Activated CD8-positive, alpha-beta T cell treated with anti-CD3 and anti-CD28 coated beads for 36 hours (primary cell): ENCODE measurements at regions not wholly inside any gene's neighbourhood (a gene's known extent, or its start where the extent isn't known, plus 50 kb on each side); places are given as distances from the start of the nearest gene placed in this dataset.

Source experiments
- ATAC-seq: fragments of 200-7000 bp; cut with Tn5 transposase; one replicate; pipeline ENCODE4 v1.10.0; 2021; ENCODE audit warnings: mild to moderate bottlenecking, moderate library complexity
- CTCF ChIA-PET: fragments of 350-600 bp; sonication (Branson Sonifier 250); formaldehyde crosslinking; loops from one replicate; lab custom pipeline; 2021; ENCODE audit warnings: antibody characterized with exemption; lab: Charles Lee
- POLR2A ChIA-PET: fragments of 350-600 bp; sonication (Branson Sonifier 250); formaldehyde crosslinking; loops from one replicate; lab custom pipeline; 2021; ENCODE audit warnings: antibody characterized with exemption; lab: Charles Lee
- DNase-seq: peaks from one replicate; pipeline ENCODE4 v3.0.0-alpha.2; 2020
- H3K27ac Mint-ChIP-seq: one replicate; pipeline ENCODE4 v1.8.0; 2021; ENCODE audit warnings: mild to moderate bottlenecking, mixed read lengths
- H3K27me3 Mint-ChIP-seq: one replicate; pipeline ENCODE4 v1.8.0; 2021; ENCODE audit warnings: mixed read lengths
- H3K36me3 Mint-ChIP-seq: one replicate; pipeline ENCODE4 v1.8.0; 2021; ENCODE audit warnings: low read depth, mixed read lengths
- H3K4me1 Mint-ChIP-seq: one replicate; pipeline ENCODE4 v1.8.0; 2021; ENCODE audit warnings: low read depth, mixed read lengths
- H3K4me3 Mint-ChIP-seq: one replicate; pipeline ENCODE4 v1.8.0; 2021; ENCODE audit warnings: mild to moderate bottlenecking, moderate library complexity, mixed read lengths
- H3K9me3 Mint-ChIP-seq: one replicate; pipeline ENCODE4 v1.8.0; 2021; ENCODE audit warnings: mixed read lengths
- CTCF ChIP-seq: fragments of 200-600 bp; IDR thresholded peaks from one replicate; pipeline ENCODE4 v1.8.0; 2022; ENCODE audit warnings: antibody characterized with exemption, mild to moderate bottlenecking
- intact Hi-C: fragments of 100-400 bp; cut with micrococcal nuclease; formaldehyde crosslinking; loops from one replicate; pipeline ENCODE4 v1.10.0; 2022

GRCh38 chr7:41311301-41311700 is 391.6 kb downstream of the INHBA start:
- POLR2A ChIA-PET: no interaction called here
- H3K4me3 Mint-ChIP-seq: no peak overlapping the region

GRCh38 chr7:41306486-41306885 is 396.4 kb downstream of the INHBA start:
- intact Hi-C loops: no loop called here
- H3K36me3 Mint-ChIP-seq: no peaks in the 10 kb centered on the region
- H3K27me3 Mint-ChIP-seq: no peaks in the 10 kb centered on the region
- H3K4me3 Mint-ChIP-seq: no peak overlapping the region
- DNase-seq (no peak), ATAC-seq (no peak)
- no peak overlapping the region for H3K27ac Mint-ChIP-seq
- POLR2A ChIA-PET: no interaction called here
- no peaks in the 10 kb centered on the region for H3K4me1 Mint-ChIP-seq
- no peaks in the 10 kb centered on the region for H3K9me3 Mint-ChIP-seq
- TF ChIP-seq CTCF: no peak
- CTCF ChIA-PET: no interaction called here

More at GRCh38 chr7:41311301-41311700, 391.6 kb downstream of the INHBA start:
- no peak for DNase-seq
- no peaks in the 10 kb centered on the region for H3K9me3 Mint-ChIP-seq
- ATAC-seq: no peak
- H3K27me3 Mint-ChIP-seq: no peaks in the 10 kb centered on the region
- H3K27ac Mint-ChIP-seq: no peak overlapping the region
- TF ChIP-seq CTCF: no peak
- H3K4me1 Mint-ChIP-seq: no peaks in the 10 kb centered on the region
- CTCF ChIA-PET: no interaction called here
- intact Hi-C loops: no loop called here
- no peaks in the 10 kb centered on the region for H3K36me3 Mint-ChIP-seq

DNA sequence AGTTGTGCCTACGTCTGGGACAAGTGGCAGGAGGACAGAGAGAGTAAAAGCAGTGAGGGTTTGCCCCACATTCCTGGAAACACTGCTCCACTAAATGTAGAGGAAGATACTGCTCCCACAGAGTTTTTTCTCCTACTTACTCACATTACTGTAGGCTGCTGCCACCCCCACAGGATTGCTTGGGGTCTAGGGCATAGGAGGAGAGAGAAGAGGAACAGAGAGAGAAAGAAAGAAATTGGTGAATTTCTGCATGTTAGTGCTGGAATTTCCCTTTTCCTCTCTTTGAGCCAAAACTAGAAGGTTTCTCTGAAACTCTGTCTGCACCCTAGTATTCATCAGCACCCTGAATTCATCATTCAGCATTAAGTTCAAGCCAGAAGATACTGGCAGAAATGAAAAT is 397.9 kb downstream of the INHBA start:
- Mint-ChIP-seq H3K36me3 (no peaks in the 10 kb centered on the region), H3K4me1 (no peaks in the 10 kb centered on the region), H3K9me3 (no peaks in the 10 kb centered on the region), H3K4me3 (no peak overlapping the region), H3K27me3 (no peaks in the 10 kb centered on the region), H3K27ac (no peak overlapping the region)
- intact Hi-C loops: no loop called here
- DNase-seq (no peak), ATAC-seq (no peak)
- POLR2A ChIA-PET: no interaction called here
- no peak for TF ChIP-seq CTCF
- CTCF ChIA-PET: no interaction called here

GRCh38 chr7:41303709-41304108 is 399.2 kb downstream of the INHBA start:
- intact Hi-C loops: no loop called here
- Mint-ChIP-seq H3K27me3 (no peaks in the 10 kb centered on the region), H3K36me3 (no peaks in the 10 kb centered on the region), H3K4me3 (no peak overlapping the region), H3K9me3 (no peaks in the 10 kb centered on the region), H3K27ac (no peak overlapping the region), H3K4me1 (no peaks in the 10 kb centered on the region)
- DNase-seq: no peak
- TF ChIP-seq CTCF: no peak
- POLR2A ChIA-PET: no interaction called here
- CTCF ChIA-PET: no interaction called here
- no peak for ATAC-seq

GRCh38 chr7:41298409-41298808 is 404.5 kb downstream of the INHBA start:
- Mint-ChIP-seq H3K9me3 (peaks cover 3% of the 10 kb centered on the region), H3K27ac (no peak overlapping the region), H3K36me3 (no peaks in the 10 kb centered on the region), H3K4me3 (no peak overlapping the region), H3K27me3 (no peaks in the 10 kb centered on the region), H3K4me1 (no peaks in the 10 kb centered on the region)
- CTCF ChIA-PET: no interaction called here
- DNase-seq (no peak), ATAC-seq (no peak)
- POLR2A ChIA-PET: no interaction called here
- intact Hi-C loops: no loop called here
- no peak for TF ChIP-seq CTCF
